NCI-H345 (cell line): ENCODE measurements at regions not wholly inside any gene's neighbourhood (a gene's known extent, or its start where the extent isn't known, plus 50 kb on each side); places are given as distances from the start of the nearest gene placed in this dataset.
"Not testable (repeated sequence)": the region's sequence is repeated elsewhere in the genome, so short reads cannot be mapped to it uniquely, and the experiment has no call there.

ENCODE experiments used
- DNase-seq: peaks from one replicate; lab custom pipeline; 2025; lab: John Stamatoyannopoulos, UW

GRCh38 chr6:54564188-54564587 lies 255.9 kb downstream of the TINAG start:
- not testable (repeated sequence) for DNase-seq

DNA sequence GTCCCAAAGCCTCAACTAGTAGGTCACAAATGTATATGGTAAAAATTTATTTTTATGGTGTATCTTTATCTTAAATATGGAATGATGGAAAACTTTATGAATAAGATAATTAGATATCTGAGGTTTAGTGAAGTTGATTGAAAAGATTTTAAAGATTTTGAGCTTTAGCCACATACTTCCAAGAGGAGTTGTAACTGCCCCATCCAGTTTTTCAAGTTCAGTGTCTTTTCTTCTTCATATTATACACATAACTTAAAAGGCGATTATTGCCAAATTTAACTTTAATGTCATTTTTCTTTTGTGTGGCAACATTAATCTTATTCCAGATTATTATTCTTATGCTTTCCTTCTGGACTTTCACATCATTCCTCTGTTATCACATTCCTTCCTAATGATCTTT lies 266.4 kb downstream of the TINAG start:
- no peak for DNase-seq

DNA sequence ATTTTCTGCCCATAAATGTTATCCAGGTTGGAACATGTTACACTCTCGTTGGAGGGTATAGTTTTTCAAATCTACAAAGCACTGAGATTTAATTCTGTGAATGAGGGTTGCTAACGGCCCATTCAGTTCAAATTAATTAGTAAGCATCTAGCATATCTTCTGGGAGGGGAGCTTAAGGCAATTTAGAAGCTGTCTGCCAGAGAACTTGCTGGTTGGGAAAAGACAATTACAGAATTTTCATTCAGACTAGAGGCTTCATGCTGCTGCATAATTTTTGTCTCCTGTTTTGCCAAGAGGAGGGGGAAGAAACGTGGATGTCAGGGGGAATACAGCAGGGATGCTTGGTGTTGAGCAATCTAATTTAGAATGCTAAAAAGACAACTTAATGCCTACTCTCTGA lies 268.3 kb upstream of the FAM83B start:
- DNase-seq: no peak

DNA sequence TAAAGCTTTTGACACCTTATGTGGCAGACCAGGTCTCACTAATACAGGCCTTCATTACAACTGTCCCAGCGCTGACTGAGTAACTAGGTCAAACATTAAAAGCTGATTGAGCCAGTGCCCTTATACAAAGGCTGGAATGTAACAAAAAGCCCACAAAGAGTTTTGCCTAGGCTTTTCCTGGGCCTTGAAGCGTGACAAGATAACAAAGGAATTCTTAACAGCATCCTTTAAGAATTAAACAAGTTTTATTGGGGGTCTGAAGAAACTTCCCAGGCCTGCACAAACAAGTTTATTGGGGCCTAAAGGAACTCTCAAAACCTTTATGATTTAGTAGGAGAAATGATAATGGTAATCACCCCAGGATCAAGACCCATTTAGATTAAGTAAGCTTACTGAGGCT lies 267.6 kb upstream of the FAM83B start:
- DNase-seq: no peak

DNA sequence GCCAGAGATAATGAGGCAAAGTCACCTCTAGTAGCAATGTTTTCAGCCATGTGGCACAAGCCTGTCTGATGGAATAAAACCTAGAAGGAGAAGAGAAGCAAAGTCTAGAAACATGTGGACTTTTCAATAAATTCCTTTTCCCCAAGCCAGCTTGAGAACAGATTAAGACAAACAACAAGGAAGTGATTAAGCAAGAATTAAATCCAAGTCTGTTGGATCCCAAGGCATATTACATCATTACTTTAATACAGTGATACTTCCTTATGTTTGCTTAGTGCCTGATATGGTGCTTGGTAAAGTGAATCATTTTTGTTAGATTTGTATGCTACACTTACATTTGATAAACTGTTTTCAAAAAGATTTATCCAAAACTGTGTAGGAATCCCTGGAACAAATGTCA lies 260.3 kb upstream of the FAM83B start:
- no peak for DNase-seq

DNA sequence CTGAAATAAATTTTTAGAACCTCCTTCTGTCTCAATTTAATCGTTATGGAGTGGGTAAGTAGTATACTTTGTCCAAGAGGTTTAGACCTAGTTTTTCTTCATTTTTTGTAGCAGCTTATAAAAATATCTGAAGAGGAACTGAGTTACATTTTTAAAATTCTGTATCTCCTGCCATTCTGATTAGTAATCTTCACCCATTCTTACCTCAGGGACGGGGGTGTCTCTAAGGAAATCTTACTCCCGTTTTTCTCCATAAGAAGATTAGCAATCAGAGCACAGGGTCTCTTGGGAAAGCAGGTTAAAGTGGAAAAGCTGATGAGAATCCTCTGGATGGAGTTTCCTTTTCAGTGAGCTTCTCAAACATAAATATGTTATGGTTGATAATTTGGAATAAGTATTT lies 259.3 kb upstream of the FAM83B start:
- no peak for DNase-seq

- DNase-seq: no peak
Observed at GRCh38 chr6:54588176-54588575, 258.4 kb upstream of the FAM83B start.

GRCh38 chr6:54595844-54596243 lies 250.7 kb upstream of the FAM83B start:
- no peak for DNase-seq

DNA sequence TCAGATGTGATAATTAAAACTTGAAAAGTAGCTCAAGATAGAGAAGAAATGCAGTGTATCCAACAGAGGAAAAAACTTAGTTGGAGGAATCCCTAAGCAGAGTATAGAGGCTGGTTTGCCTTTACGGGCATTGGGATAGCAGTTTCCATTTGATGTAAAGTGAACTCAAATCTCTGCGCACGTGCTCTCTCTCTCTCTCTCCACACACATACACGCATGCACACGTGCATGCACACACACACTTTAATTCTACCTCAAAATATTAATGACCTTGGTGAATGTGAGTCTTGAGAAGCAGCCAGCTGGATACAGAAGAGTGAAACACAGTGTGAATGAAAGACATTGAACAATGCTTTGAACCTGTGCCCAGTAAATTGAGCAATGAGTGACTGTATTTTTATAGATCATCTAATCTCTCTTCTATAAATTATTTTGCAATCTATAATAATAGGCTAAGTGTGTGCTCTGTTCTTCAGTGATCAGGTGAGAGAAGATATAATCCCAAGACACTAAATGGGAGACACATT lies 247.7 kb upstream of the FAM83B start:
- DNase-seq: no peak

- DNase-seq: no peak
Observed at GRCh38 chr6:54601600-54602300, 244.8 kb upstream of the FAM83B start.

DNA sequence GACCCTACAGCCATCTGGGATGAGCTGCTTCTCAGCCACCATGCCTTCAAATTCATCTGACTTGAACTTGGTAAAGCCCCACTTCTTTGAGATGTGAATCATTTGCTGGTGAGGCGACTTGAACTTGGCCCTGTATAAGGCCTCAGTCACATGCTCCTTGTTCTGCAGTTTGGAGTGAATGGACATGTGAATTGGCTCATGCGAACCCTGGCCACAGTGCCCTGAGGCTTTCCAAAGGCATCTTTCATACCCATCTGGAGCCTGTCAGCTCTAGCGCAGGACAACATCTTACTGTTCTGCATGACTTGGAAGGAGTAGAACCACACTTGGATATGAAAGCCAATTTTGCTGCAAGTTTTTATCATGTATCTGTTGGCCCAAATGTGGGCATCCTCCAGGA lies 244.0 kb upstream of the FAM83B start:
- no peak for DNase-seq

GRCh38 chr6:54609981-54610380 lies 236.6 kb upstream of the FAM83B start:
- no peak for DNase-seq

DNA sequence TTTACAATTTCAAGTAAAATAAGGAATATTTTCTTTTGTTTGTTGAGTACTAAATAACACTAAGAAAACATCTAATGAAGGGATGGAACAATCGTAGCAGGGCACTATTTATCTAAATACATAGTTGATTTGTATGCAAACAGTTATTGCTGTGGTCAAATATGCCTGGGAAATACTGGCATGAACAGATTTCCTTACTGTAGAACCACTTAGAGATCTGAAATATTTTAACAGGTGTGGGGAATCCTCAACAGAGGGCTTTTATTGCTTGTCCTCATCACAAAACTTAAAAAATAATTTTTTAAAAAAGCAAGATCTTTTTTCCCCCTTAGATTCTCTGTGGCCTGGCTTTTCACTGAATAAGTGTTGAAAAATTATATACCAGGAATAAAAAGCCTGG lies 233.0 kb upstream of the FAM83B start:
- no peak for DNase-seq

DNA sequence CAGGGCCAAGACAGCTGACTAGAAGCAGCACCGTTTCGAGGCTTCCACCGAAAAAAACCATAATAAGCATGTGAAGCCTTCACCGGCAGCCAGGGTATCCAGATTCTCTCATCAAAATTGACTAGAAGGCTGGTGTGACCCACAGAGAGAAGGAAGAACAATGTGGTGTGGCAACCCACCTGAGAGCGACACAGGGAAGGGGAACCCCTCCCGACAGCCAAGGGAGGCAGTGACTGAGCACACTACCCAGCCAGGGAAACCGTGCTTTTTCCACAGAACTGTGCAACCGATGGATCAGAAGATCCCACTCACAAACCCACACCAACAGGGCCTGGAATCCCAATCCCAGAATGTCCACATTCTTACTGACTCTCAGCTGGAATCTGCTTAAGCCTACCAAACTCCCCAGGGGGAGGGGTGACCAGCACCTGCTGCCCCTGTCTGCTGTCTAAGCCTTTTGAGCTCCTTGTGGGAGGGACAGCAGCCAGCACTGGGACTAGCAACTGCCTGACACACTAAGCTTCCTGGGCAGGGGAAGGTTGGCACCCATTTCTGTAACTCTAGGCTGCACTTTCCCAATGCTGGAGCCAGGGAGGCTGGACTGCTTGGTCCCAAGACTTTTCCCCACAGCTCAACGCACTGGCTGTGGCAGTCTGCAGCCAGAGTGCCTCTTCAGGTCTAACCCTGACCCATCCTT lies 231.9 kb upstream of the FAM83B start:
- no peak for DNase-seq

- no peak for DNase-seq
Observed at GRCh38 chr6:54617730-54618129, 228.8 kb upstream of the FAM83B start.

DNA sequence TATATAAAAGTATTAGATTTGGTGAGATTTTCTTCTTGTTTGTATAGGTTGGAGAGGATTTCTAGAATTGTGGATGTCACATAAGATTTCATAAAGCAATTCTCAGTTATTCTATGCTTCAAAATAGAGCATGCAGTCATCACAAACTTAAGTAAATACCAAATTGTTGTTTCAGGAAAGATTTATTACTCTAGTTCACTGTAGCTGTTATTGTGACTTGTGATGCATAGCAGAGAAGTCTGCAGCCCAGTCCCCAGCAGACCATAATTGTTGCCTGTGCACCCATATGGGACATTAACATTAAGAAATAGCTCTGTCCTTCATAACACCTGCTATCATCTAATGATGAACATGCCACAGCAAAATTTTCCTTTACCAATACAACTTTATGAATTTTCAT lies 228.0 kb upstream of the FAM83B start:
- no peak for DNase-seq

- no peak for DNase-seq
Observed at GRCh38 chr6:54619102-54619501, 227.5 kb upstream of the FAM83B start.

GRCh38 chr6:54621285-54621684 lies 225.3 kb upstream of the FAM83B start:
- DNase-seq: no peak

- DNase-seq: no peak
Observed at GRCh38 chr6:54624216-54624615, 222.4 kb upstream of the FAM83B start.

DNA sequence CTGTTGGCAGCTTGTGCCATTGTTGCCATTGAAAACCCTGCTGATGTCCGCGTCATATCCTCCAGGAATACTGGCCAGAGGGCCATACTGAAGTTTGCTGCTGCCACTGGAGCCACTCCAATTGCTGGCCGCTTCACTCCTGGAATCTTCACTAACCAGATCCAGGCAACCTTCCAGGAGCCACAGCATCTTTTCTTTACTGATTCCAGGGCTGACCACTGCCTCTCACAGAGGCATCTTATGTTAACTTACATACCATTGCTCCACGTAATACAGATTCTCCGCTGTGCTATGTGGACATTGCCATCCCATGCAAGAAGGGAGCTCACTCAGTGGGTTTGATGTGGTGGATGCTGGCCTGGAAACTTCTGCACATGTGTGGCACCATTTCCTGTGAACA lies 221.8 kb upstream of the FAM83B start:
- DNase-seq: no peak

DNA sequence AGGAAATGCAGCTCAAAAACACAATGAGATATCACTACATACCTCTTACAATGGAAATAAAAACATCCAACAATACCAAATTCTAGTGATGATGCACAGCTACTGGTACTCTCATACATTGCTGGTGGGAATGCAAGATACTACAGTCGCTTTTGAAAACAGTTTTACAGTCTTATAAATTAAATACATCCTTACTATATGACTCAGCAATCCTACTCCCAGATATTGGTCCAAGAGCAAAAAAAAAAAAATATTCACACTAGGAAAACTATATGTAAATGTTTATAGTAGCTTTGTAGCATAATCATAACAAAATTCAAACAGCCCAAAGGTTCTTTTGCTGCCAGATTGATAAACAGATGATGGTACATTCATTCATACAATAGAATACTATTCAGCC lies 217.4 kb upstream of the FAM83B start:
- no peak for DNase-seq

- DNase-seq: no peak
Observed at GRCh38 chr6:54632984-54633565, 213.5 kb upstream of the FAM83B start.

GRCh38 chr6:54633601-54634000 lies 213.0 kb upstream of the FAM83B start:
- DNase-seq: no peak
